ENCODE measurements at regions not wholly inside any gene's neighbourhood (a gene's known extent, or its start where the extent isn't known, plus 50 kb on each side); places are given as distances from the start of the nearest gene placed in this dataset.
A peak's percentile ranks its signal among the peaks of the same experiment; 100 is the strongest.

GRCh38 chr15:89017370-89018066 lies 70.7 kb upstream of the ABHD2 start:
- TF ChIP-seq CTCF (IDR thresholded peaks at IDR 0.05): peak; percentile 91
- TF ChIP-seq ZFX (IDR thresholded peaks at IDR 0.05; ENCODE audit: borderline replicate concordance): no peak
